IMR-90 (cell line): ENCODE measurements at regions not wholly inside any gene's neighbourhood (a gene's known extent, or its start where the extent isn't known, plus 50 kb on each side); places are given as distances from the start of the nearest gene placed in this dataset.

Source experiments
- ATAC-seq: fragments of 200-7000 bp; cut with Tn5 transposase; 2 replicates; pipeline ENCODE4 v1.9.1; 2020; ENCODE audit warnings: low read depth, mild to moderate bottlenecking, moderate library complexity
- BruUV-seq: library from RNA; stranded (reverse); fragments of 400-500 nt; replicated peaks from 2 replicates; lab custom pipeline; 2021; lab: Mats Ljungman, UMichigan
- CTCF ChIA-PET: fragments of 300-600 bp; formaldehyde crosslinking; extraction: SDS; loops from one replicate; lab custom pipeline; 2021; ENCODE audit warnings: antibody characterized with exemption; lab: Yijun Ruan, JAX
- POLR2A ChIA-PET: fragments of 300-600 bp; sonication (Branson Sonifier 250); formaldehyde crosslinking; loops from one replicate; lab custom pipeline; 2022; ENCODE audit warnings: antibody characterized with exemption; ENCODE audit not compliant: unreplicated experiment; lab: Charles Lee
- DNase-seq: peaks from one replicate; pipeline ENCODE4 v3.0.0; 2013
- H2AFZ ChIP-seq: replicated peaks from 2 replicates; pipeline ENCODE3; 2013; ENCODE audit warnings: low read length, mild to moderate bottlenecking; ENCODE audit not compliant: poor library complexity
- H2AK5ac ChIP-seq: 2 replicates; pipeline ENCODE4 v1.6.1; 2013; ENCODE audit warnings: low read depth, low read length, inconsistent platforms
- H2AK9ac ChIP-seq: replicated peaks from 2 replicates; pipeline ENCODE3; 2013; ENCODE audit warnings: mild to moderate bottlenecking, low read depth, low read length, moderate library complexity; ENCODE audit not compliant: poor library complexity
- H2BK120ac ChIP-seq: 2 replicates; pipeline ENCODE4 v1.6.1; 2013; ENCODE audit warnings: low read depth, low read length, inconsistent platforms
- H2BK15ac ChIP-seq: 3 replicates; pipeline ENCODE4 v1.6.1; 2013; ENCODE audit warnings: low read depth, low read length, inconsistent platforms
- H2BK20ac ChIP-seq: 2 replicates; pipeline ENCODE4 v1.6.1; 2013; ENCODE audit warnings: low read depth, mild to moderate bottlenecking, inconsistent platforms, low read length, moderate library complexity
- H2BK5ac ChIP-seq: 2 replicates; pipeline ENCODE4 v1.6.1; 2013; ENCODE audit warnings: mild to moderate bottlenecking, low read depth, low read length, inconsistent platforms; ENCODE audit not compliant: poor library complexity, severe bottlenecking
- H3K14ac ChIP-seq: replicated peaks from 2 replicates; pipeline ENCODE4 v1.6.1; 2013; ENCODE audit warnings: low read depth, low read length, inconsistent platforms
- H3K18ac ChIP-seq: 2 replicates; pipeline ENCODE4 v1.6.1; 2013; ENCODE audit warnings: low read depth, low read length, control low read depth
- H3K23ac ChIP-seq: 2 replicates; pipeline ENCODE4 v1.6.1; 2013; ENCODE audit warnings: low read depth, low read length, inconsistent platforms
- H3K27ac ChIP-seq: 2 replicates; pipeline ENCODE4 v1.5.1; 2013; ENCODE audit warnings: mild to moderate bottlenecking, control low read depth, low read length; ENCODE audit not compliant: insufficient read depth
- H3K27me3 ChIP-seq: 2 replicates; pipeline ENCODE4 v1.6.1; 2013; ENCODE audit warnings: low read length; ENCODE audit not compliant: control insufficient read depth, insufficient read depth
- H3K36me3 ChIP-seq: 2 replicates; pipeline ENCODE4 v1.6.1; 2013; ENCODE audit warnings: low read length, mixed read lengths; ENCODE audit not compliant: control insufficient read depth, insufficient read depth
- H3K4ac ChIP-seq: 2 replicates; pipeline ENCODE4 v1.6.1; 2013; ENCODE audit warnings: low read depth, low read length, inconsistent platforms
- H3K4me1 ChIP-seq: 2 replicates; pipeline ENCODE4 v1.6.1; 2013; ENCODE audit warnings: low read length, mixed read lengths; ENCODE audit not compliant: control insufficient read depth, insufficient read depth
- H3K4me2 ChIP-seq: 2 replicates; pipeline ENCODE4 v1.6.1; 2013; ENCODE audit warnings: low read depth, mild to moderate bottlenecking, control low read depth, low read length, moderate library complexity
- H3K4me3 ChIP-seq: 2 replicates; pipeline ENCODE4 v1.5.1; 2013; ENCODE audit warnings: low read depth, mild to moderate bottlenecking, control low read depth, low read length, moderate library complexity; ENCODE audit not compliant: insufficient read depth
- H3K56ac ChIP-seq: 2 replicates; pipeline ENCODE4 v1.6.1; 2013; ENCODE audit warnings: low read length, inconsistent platforms; ENCODE audit not compliant: insufficient read depth; ENCODE audit errors: extremely low read depth
- H3K79me1 ChIP-seq, 2 experiments: 2 replicates each; pipeline ENCODE4 v1.6.1; 2013; ENCODE audit warnings: low read length in 2 of 2, inconsistent platforms in 1 of 2, low read depth in 1 of 2
- H3K9ac ChIP-seq: 2 replicates; pipeline ENCODE4 v1.6.1; 2013; ENCODE audit warnings: low read depth, low read length, control low read depth
- H3K9me1 ChIP-seq: 2 replicates; pipeline ENCODE4 v1.6.1; 2013; ENCODE audit warnings: low read length, inconsistent platforms; ENCODE audit not compliant: insufficient read depth
- H3K9me3 ChIP-seq: 2 replicates; pipeline ENCODE4 v1.6.1; 2013; ENCODE audit warnings: low read length; ENCODE audit not compliant: control insufficient read depth, insufficient read depth
- H4K20me1 ChIP-seq: 2 replicates; pipeline ENCODE4 v1.6.1; 2013; ENCODE audit warnings: low read length, inconsistent platforms; ENCODE audit not compliant: insufficient read depth
- H4K5ac ChIP-seq: 2 replicates; pipeline ENCODE4 v1.6.1; 2013; ENCODE audit warnings: mild to moderate bottlenecking, low read depth, low read length, control low read depth
- H4K8ac ChIP-seq, 2 experiments: 2 replicates each; pipeline ENCODE4 v1.6.1; 2013; ENCODE audit warnings: low read depth in 2 of 2, low read length in 2 of 2, control low read depth in 1 of 2, inconsistent platforms in 1 of 2
- H4K91ac ChIP-seq: 2 replicates; pipeline ENCODE4 v1.6.1; 2013; ENCODE audit warnings: low read depth, low read length, inconsistent platforms; ENCODE audit not compliant: insufficient read depth
- BHLHE40 ChIP-seq: fragments of 150-350 bp; IDR thresholded peaks from 2 replicates; pipeline ENCODE4 v1.6.1; 2016; ENCODE audit warnings: mild to moderate bottlenecking, low read depth, low read length
- CEBPB ChIP-seq: IDR thresholded peaks from 2 replicates; pipeline ENCODE4 v1.6.1; 2012; ENCODE audit warnings: low read depth, low read length, improper control_type of control experiment
- CHD1 ChIP-seq: IDR thresholded peaks from 2 replicates; pipeline ENCODE4 v1.6.1; 2012; ENCODE audit warnings: low read depth, low read length, improper control_type of control experiment
- CTCF ChIP-seq: conservative IDR thresholded peaks from 2 replicates; pipeline ENCODE4 v1.5.1; 2012; ENCODE audit warnings: mild to moderate bottlenecking, low read depth, low read length, improper control_type of control experiment
- ELK1 ChIP-seq: fragments of 150-350 bp; IDR thresholded peaks from 2 replicates; pipeline ENCODE4 v1.6.1; 2016; ENCODE audit warnings: low read depth, mild to moderate bottlenecking, low read length, moderate library complexity, borderline replicate concordance
- FOS ChIP-seq: fragments of 150-350 bp; IDR thresholded peaks from 2 replicates; pipeline ENCODE4 v1.6.1; 2016; ENCODE audit warnings: low read depth, low read length
- MAFK ChIP-seq: IDR thresholded peaks from 2 replicates; pipeline ENCODE4 v1.6.1; 2012; ENCODE audit warnings: low read depth, low read length, improper control_type of control experiment
- MAZ ChIP-seq: IDR thresholded peaks from 2 replicates; pipeline ENCODE4 v1.6.1; 2012; ENCODE audit warnings: low read depth, mild to moderate bottlenecking, low read length, improper control_type of control experiment, moderate library complexity, borderline replicate concordance
- MXI1 ChIP-seq: IDR thresholded peaks from 2 replicates; pipeline ENCODE4 v1.6.1; 2012; ENCODE audit warnings: low read depth, mild to moderate bottlenecking, low read length, moderate library complexity, borderline replicate concordance
- NFE2L2 ChIP-seq: fragments of 150-350 bp; IDR thresholded peaks from 2 replicates; pipeline ENCODE4 v1.6.1; 2016; ENCODE audit warnings: low read depth, mild to moderate bottlenecking, low read length
- POLR2A ChIP-seq: IDR thresholded peaks from 2 replicates; pipeline ENCODE4 v1.6.1; 2012; ENCODE audit warnings: mild to moderate bottlenecking, low read depth, low read length
- RAD21 ChIP-seq: IDR thresholded peaks from 2 replicates; pipeline ENCODE4 v1.6.1; 2012; ENCODE audit warnings: low read length, improper control_type of control experiment
- RCOR1 ChIP-seq: IDR thresholded peaks from 2 replicates; pipeline ENCODE4 v1.6.1; 2012; ENCODE audit warnings: mild to moderate bottlenecking, low read length, improper control_type of control experiment; ENCODE audit not compliant: insufficient replicate concordance
- RFX5 ChIP-seq: IDR thresholded peaks from 2 replicates; pipeline ENCODE4 v1.8.0; 2012; ENCODE audit warnings: low read depth, mild to moderate bottlenecking, low read length, moderate library complexity
- SMC3 ChIP-seq: fragments of 150-350 bp; IDR thresholded peaks from 2 replicates; pipeline ENCODE4 v1.6.1; 2016; ENCODE audit warnings: low read depth, mild to moderate bottlenecking, antibody characterized with exemption, low read length, moderate library complexity
- USF2 ChIP-seq: fragments of 150-350 bp; IDR thresholded peaks from 2 replicates; pipeline ENCODE4 v1.6.1; 2017; ENCODE audit warnings: mild to moderate bottlenecking, antibody characterized with exemption, low read length, low read depth
- WGBS, 2 experiments: methylation state at CpG; one replicate each; pipeline versions ENCODE4 v1.1.5 to v1.1.7; 2013; ENCODE audit warnings: missing lambda C conversion rate in 2 of 2; ENCODE audit not compliant: insufficient read length in 1 of 2; ENCODE audit errors: extremely low coverage in 2 of 2; 5-methylcytosine and 5-hydroxymethylcytosine counted together
- dilution Hi-C: fragments of 300-500 bp; cut with HindIII; formaldehyde crosslinking; loops from one replicate; pipeline ENCODE4 v1.14.3; 2018; ENCODE audit warnings: low sequenced_read_pairs; ENCODE audit not compliant: unreplicated experiment
- in situ Hi-C: fragments of 300-500 bp; cut with MboI; formaldehyde crosslinking; loops from 3 replicates; pipeline ENCODE4 v1.14.3; 2019; ENCODE audit warnings: low sequenced_read_pairs, inconsistent platforms, mixed read lengths
- intact Hi-C: fragments of 100-400 bp; cut with micrococcal nuclease; formaldehyde crosslinking; loops from 2 replicates; pipeline ENCODE4 v1.10.0; 2022

GRCh38 chr5:39624890-39625289, 200.1 kb upstream of the DAB2 start:
- H3K14ac ChIP-seq = no peak overlapping the region
- H2AK9ac ChIP-seq = no peak overlapping the region
- CTCF ChIA-PET = no interaction called here
- no peak for TF ChIP-seq BHLHE40
- TF ChIP-seq CEBPB = no peak
- no peak for TF ChIP-seq ELK1
- no peak for TF ChIP-seq RAD21
- no peak for TF ChIP-seq CTCF
- no peak for TF ChIP-seq MAFK
- TF ChIP-seq POLR2A = no peak
- TF ChIP-seq CHD1 = no peak
- TF ChIP-seq MAZ = no peak
- TF ChIP-seq SMC3 = no peak
- TF ChIP-seq MXI1 = no peak
- no peak for TF ChIP-seq FOS
- no peak for TF ChIP-seq NFE2L2
- TF ChIP-seq RCOR1 = no peak
- no peak for TF ChIP-seq RFX5
- TF ChIP-seq USF2 = no peak
- no peak for ATAC-seq
- no CpG with 5 or more reads among the region's 2 CpGs for WGBS, 2 experiments
- H3K23ac ChIP-seq = no peak overlapping the region
- H4K20me1 ChIP-seq = no peaks in the 10 kb centered on the region
- POLR2A ChIA-PET = no interaction called here
- dilution Hi-C loops = no loop called here
- H3K4ac ChIP-seq = no peak overlapping the region
- in situ Hi-C loops = no loop called here
- H3K79me1 ChIP-seq = no peaks in the 10 kb centered on the region
- H3K4me3 ChIP-seq = no peak overlapping the region
- no peaks in the 10 kb centered on the region for H3K4me1 ChIP-seq
- no peak overlapping the region for H3K56ac ChIP-seq
- DNase-seq = no peak
- H4K91ac ChIP-seq = no peak overlapping the region
- no peak overlapping the region for H3K18ac ChIP-seq
- H3K27me3 ChIP-seq = peaks cover 5% of the 10 kb centered on the region
- H4K5ac ChIP-seq = no peak overlapping the region
- H3K9ac ChIP-seq = no peak overlapping the region
- no peaks in the 10 kb centered on the region for H3K9me1 ChIP-seq
- H3K27ac ChIP-seq = no peak overlapping the region
- no peaks in the 10 kb centered on the region for H3K9me3 ChIP-seq
- BruUV-seq = no TSS peak
- H3K36me3 ChIP-seq = no peaks in the 10 kb centered on the region
- no peak overlapping the region for H3K4me2 ChIP-seq
- intact Hi-C loops = no loop called here
- no peak overlapping the region for H2BK20ac ChIP-seq
- no peak overlapping the region for H2AFZ ChIP-seq
- H2AK5ac ChIP-seq = no peak overlapping the region
- no peak overlapping the region for H2BK5ac ChIP-seq
- H2BK120ac ChIP-seq = no peak overlapping the region
- no peak overlapping the region for H4K8ac ChIP-seq
- H2BK15ac ChIP-seq = no peak overlapping the region
